HUES6 (cell line): ENCODE measurements at regions not wholly inside any gene's neighbourhood (a gene's known extent, or its start where the extent isn't known, plus 50 kb on each side); places are given as distances from the start of the nearest gene placed in this dataset.

Source experiments
- H3K27ac ChIP-seq: 2 replicates; pipeline ENCODE4 v1.7.0; 2013; ENCODE audit warnings: low read depth, mild to moderate bottlenecking, low read length, inconsistent platforms
- H3K27me3 ChIP-seq: 2 replicates; pipeline ENCODE4 v1.6.1; 2013; ENCODE audit warnings: low read length; ENCODE audit not compliant: control insufficient read depth, insufficient read depth
- H3K36me3 ChIP-seq: 2 replicates; pipeline ENCODE4 v1.6.1; 2013; ENCODE audit warnings: low read length; ENCODE audit not compliant: control insufficient read depth, insufficient read depth
- H3K4me1 ChIP-seq: 2 replicates; pipeline ENCODE4 v1.6.1; 2013; ENCODE audit warnings: low read length; ENCODE audit not compliant: control insufficient read depth, insufficient read depth
- H3K4me3 ChIP-seq: 2 replicates; pipeline ENCODE4 v1.5.1; 2013; ENCODE audit warnings: low read depth, low read length
- H3K9ac ChIP-seq: one replicate; pipeline ENCODE4 v1.6.1; 2013; ENCODE audit warnings: mild to moderate bottlenecking, low read length
- H3K9me3 ChIP-seq: 2 replicates; pipeline ENCODE4 v1.6.1; 2013; ENCODE audit warnings: low read depth, low read length; ENCODE audit not compliant: control insufficient read depth, insufficient read depth

DNA sequence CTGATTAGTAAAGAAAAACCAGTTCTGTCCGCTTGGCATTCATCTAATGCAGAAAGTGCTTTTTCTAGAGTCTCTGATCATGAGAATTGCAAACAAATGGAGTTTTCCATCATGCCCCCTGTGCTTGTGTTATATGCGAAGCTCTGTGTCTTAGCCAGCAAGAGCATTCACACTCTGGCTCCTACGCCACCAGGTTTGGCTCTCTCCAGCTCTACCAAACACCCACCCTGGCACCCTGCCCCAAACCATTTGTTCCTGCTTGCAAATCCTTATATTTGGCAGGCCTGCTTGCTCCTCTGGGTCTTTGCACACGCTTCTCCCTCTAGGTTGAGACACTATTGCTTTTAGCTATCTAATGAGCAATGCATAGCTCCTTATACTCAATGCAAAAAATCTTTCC lies 204.1 kb upstream of the CYRIA start:
- Histone ChIP-seq H3K9ac (no peak overlapping the region), H3K4me1 (no peaks in the 10 kb centered on the region), H3K36me3 (no peaks in the 10 kb centered on the region), H3K9me3 (no peaks in the 10 kb centered on the region), H3K27me3 (no peaks in the 10 kb centered on the region), H3K27ac (no peak overlapping the region), H3K4me3 (no peak overlapping the region)

- H3K36me3 ChIP-seq = no peaks in the 10 kb centered on the region
- H3K27me3 ChIP-seq = no peaks in the 10 kb centered on the region
- H3K9me3 ChIP-seq = no peaks in the 10 kb centered on the region
- no peak overlapping the region for H3K27ac ChIP-seq
- no peak overlapping the region for H3K4me3 ChIP-seq
- H3K9ac ChIP-seq = no peak overlapping the region
- H3K4me1 ChIP-seq = no peaks in the 10 kb centered on the region
Measured at GRCh38 chr2:16862471-16862870, 196.8 kb upstream of the CYRIA start.

DNA sequence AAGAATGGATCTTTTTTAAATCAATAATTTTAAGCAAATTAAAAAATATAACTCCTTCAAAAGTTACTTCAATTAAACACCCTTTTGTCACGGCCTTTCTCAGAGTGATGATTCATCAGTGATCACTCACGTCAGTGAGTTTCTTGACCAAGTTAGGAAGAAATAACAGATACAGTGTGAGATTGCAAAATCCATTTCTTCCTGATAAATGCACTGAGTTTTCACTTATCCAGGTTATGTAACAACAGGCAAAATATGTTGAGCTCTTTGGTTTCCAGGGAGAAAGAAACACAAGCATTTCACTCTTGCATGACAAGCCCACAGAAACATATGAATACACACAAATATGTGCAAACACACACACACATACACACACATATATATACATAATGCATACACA lies 195.9 kb upstream of the CYRIA start:
- Histone ChIP-seq H3K4me1 (no peaks in the 10 kb centered on the region), H3K9ac (no peak overlapping the region), H3K36me3 (no peaks in the 10 kb centered on the region), H3K27ac (no peak overlapping the region), H3K4me3 (no peak overlapping the region), H3K27me3 (no peaks in the 10 kb centered on the region), H3K9me3 (no peaks in the 10 kb centered on the region)

- H3K9me3 ChIP-seq = no peaks in the 10 kb centered on the region
- H3K36me3 ChIP-seq = no peaks in the 10 kb centered on the region
- H3K27me3 ChIP-seq = no peaks in the 10 kb centered on the region
- no peak overlapping the region for H3K4me3 ChIP-seq
- no peaks in the 10 kb centered on the region for H3K4me1 ChIP-seq
- H3K9ac ChIP-seq = no peak overlapping the region
- H3K27ac ChIP-seq = no peak overlapping the region
Measured at GRCh38 chr2:16861111-16861510, 195.5 kb upstream of the CYRIA start.

DNA sequence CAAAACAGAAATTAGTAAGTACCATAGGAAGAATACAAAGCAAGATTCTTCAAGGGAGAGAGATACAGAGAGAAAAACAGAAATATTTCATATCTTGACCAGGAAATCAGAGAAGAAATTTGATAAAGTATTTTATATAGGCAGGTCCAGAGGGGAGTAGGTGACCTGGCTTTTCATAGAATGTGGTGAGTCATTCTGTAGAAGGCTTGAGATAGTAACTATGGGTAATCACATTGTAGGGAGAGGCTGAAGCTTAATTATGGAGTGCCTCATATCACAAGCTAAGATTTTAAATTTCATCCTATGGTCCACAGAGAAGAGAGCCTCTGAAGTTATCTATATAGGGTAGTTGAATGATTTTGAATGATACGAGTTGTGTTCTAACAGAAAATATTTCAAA lies 195.0 kb upstream of the CYRIA start:
- H3K27ac ChIP-seq = no peak overlapping the region
- no peak overlapping the region for H3K4me3 ChIP-seq
- H3K36me3 ChIP-seq = no peaks in the 10 kb centered on the region
- no peaks in the 10 kb centered on the region for H3K4me1 ChIP-seq
- H3K9me3 ChIP-seq = no peaks in the 10 kb centered on the region
- no peaks in the 10 kb centered on the region for H3K27me3 ChIP-seq
- no peak overlapping the region for H3K9ac ChIP-seq

- no peaks in the 10 kb centered on the region for H3K36me3 ChIP-seq
- H3K4me3 ChIP-seq = no peak overlapping the region
- no peak overlapping the region for H3K27ac ChIP-seq
- H3K4me1 ChIP-seq = no peaks in the 10 kb centered on the region
- no peak overlapping the region for H3K9ac ChIP-seq
- H3K27me3 ChIP-seq = no peaks in the 10 kb centered on the region
- H3K9me3 ChIP-seq = no peaks in the 10 kb centered on the region
Measured at GRCh38 chr2:16855183-16855582, 189.5 kb upstream of the CYRIA start.

GRCh38 chr2:16853088-16853487 lies 187.5 kb upstream of the CYRIA start:
- Histone ChIP-seq H3K4me1 (no peaks in the 10 kb centered on the region), H3K9me3 (no peaks in the 10 kb centered on the region), H3K36me3 (no peaks in the 10 kb centered on the region), H3K4me3 (no peak overlapping the region), H3K27ac (no peak overlapping the region), H3K9ac (no peak overlapping the region), H3K27me3 (no peaks in the 10 kb centered on the region)

GRCh38 chr2:16852651-16853050 lies 187.0 kb upstream of the CYRIA start:
- Histone ChIP-seq H3K27me3 (no peaks in the 10 kb centered on the region), H3K36me3 (no peaks in the 10 kb centered on the region), H3K4me3 (no peak overlapping the region), H3K9me3 (no peaks in the 10 kb centered on the region), H3K27ac (no peak overlapping the region), H3K9ac (no peak overlapping the region), H3K4me1 (no peaks in the 10 kb centered on the region)

DNA sequence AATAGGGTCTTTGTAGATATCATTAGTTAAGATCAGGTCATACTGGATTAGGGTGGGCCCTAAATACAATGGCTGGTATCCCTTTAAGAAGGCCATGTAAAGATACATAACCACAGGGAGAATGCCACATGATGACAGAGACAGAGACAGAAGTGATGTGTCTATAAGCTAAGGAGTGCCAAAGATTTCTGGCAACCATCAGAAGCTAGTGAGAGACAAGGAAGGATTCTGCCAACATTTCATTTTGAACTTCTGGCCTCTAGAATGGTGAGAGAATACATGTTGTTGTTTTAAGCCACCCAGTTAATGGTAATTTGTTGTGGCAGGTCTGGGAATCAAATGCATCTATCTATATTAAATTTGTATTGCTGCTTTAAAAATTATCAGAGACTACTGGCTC lies 185.5 kb upstream of the CYRIA start:
- Histone ChIP-seq H3K27me3 (no peaks in the 10 kb centered on the region), H3K4me1 (no peaks in the 10 kb centered on the region), H3K9ac (no peak overlapping the region), H3K27ac (no peak overlapping the region), H3K36me3 (no peaks in the 10 kb centered on the region), H3K4me3 (no peak overlapping the region), H3K9me3 (no peaks in the 10 kb centered on the region)

- Histone ChIP-seq H3K27ac (no peak overlapping the region), H3K27me3 (no peaks in the 10 kb centered on the region), H3K4me1 (no peaks in the 10 kb centered on the region), H3K9ac (no peak overlapping the region), H3K9me3 (no peaks in the 10 kb centered on the region), H3K36me3 (no peaks in the 10 kb centered on the region), H3K4me3 (no peak overlapping the region)
Measured at GRCh38 chr2:16840496-16841172, 175.0 kb upstream of the CYRIA start.

DNA sequence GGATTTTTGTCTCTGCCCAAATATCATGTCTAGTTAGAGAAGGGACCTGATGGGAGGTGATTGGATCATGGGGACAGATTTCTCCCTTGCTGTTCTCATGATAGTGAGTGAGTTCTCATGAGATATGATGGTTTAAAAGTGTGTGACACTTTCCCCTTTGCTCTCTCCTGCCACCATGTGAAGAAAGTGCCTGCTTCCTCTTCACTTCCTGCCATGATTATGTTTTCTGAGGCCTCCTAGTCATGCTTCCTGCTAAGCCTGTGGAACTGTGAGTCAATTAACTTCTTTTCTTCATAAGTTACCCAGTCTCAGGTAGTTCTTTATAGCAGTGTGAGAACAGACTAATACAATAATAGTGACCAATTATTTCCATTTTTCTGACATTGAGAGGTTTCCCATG lies 167.3 kb upstream of the CYRIA start:
- no peaks in the 10 kb centered on the region for H3K36me3 ChIP-seq
- no peak overlapping the region for H3K4me3 ChIP-seq
- no peak overlapping the region for H3K9ac ChIP-seq
- no peaks in the 10 kb centered on the region for H3K9me3 ChIP-seq
- no peaks in the 10 kb centered on the region; the same call in 1 of the 2 replicates for H3K4me1 ChIP-seq
- no peak overlapping the region for H3K27ac ChIP-seq
- H3K27me3 ChIP-seq = no peaks in the 10 kb centered on the region

DNA sequence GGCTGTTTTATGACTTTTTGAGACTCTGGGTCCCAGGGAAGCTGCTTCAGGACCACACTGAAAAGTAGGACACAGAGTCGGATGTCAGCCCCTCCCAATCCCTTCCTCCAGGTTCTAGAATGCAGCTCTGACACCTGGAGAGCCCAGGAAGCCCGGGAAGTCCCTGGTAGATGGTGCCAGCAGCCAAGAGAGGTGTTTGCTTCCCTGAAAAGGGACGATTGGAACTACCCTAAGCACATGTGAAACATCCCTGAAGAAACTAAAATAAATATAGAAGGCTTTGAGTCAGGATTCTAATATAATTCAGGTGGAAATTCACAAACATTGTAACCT lies 163.2 kb upstream of the CYRIA start:
- Histone ChIP-seq H3K9ac (no peak overlapping the region), H3K4me3 (no peak overlapping the region), H3K4me1 (no peaks in the 10 kb centered on the region; the same call in 1 of the 2 replicates), H3K27me3 (no peaks in the 10 kb centered on the region), H3K27ac (no peak overlapping the region), H3K9me3 (no peaks in the 10 kb centered on the region), H3K36me3 (no peaks in the 10 kb centered on the region)
